Erythroblast (primary cell): ENCODE measurements at regions not wholly inside any gene's neighbourhood (a gene's known extent, or its start where the extent isn't known, plus 50 kb on each side); places are given as distances from the start of the nearest gene placed in this dataset.

Experiments used
- GATA1 ChIP-seq: IDR thresholded peaks from 2 replicates; pipeline ENCODE4 v1.6.1; 2011; ENCODE audit warnings: low read depth, mild to moderate bottlenecking, control low read depth, low read length, moderate library complexity
- POLR2A ChIP-seq: IDR thresholded peaks from 2 replicates; pipeline ENCODE4 v1.6.1; 2011; ENCODE audit warnings: mild to moderate bottlenecking, low read length

DNA sequence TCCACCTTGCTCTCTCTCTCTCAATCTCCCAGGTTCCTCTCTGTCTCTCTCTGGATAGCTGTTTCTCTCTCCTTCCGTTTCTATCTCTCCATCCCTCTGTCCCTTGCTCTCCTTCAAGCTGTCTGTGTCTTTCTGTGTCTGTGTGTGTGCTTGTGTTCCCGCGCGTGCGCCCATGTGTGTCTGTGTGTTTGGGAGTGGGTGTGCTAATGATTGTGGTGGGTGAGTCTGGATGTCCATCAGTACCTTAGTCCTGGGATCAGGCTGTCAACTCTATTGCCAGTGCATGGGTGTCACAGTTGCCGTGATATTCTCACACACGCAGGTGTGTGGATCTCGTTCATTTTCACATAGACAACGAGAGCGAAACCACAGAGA, 1380.6 kb upstream of the DEFB115 start:
- TF ChIP-seq POLR2A (no peak), GATA1 (no peak)
